Hippocampal formation (tissue), 2 donors: ENCODE measurements at regions not wholly inside any gene's neighbourhood (a gene's known extent, or its start where the extent isn't known, plus 50 kb on each side); places are given as distances from the start of the nearest gene placed in this dataset.
"Not testable (repeated sequence)": the region's sequence is repeated elsewhere in the genome, so short reads cannot be mapped to it uniquely, and the experiment has no call there.

Experiments used
- DNase-seq, 2 donors: peaks; one replicate each; lab custom pipeline; 2025; lab: John Stamatoyannopoulos, UW

- DNase-seq, result no peak
Measured at GRCh38 chr10:33101392-33101787, 143.4 kb upstream of the ITGB1 start.

DNA sequence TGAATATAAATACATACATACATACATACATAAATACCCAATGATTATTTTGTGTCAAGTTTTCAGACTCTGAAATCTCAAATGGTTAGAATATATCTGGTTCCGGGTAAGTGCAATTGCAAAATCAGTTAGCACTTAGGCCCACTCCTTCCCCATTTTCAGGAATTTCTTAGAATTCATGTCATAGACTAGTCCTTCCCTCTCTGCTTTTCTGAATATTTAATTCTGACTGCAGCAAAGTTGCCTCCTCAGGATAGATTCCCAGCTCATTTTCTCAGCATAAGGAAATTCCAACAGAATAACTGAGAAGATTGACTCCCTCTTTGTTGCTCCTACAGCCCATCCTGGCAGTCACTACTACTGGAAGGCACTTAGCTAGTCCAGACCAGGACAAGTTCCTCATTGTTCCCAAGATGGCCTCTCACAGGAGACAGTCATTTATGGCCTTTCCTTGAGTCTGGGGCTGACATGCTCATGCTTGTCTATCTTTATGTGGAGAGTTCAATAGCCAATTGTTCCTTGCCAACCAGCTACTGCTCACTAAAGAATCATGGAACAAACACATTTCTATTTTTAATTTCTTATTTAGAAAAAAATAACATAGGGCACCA is 142.9 kb upstream of the ITGB1 start:
- no peak for DNase-seq

DNA sequence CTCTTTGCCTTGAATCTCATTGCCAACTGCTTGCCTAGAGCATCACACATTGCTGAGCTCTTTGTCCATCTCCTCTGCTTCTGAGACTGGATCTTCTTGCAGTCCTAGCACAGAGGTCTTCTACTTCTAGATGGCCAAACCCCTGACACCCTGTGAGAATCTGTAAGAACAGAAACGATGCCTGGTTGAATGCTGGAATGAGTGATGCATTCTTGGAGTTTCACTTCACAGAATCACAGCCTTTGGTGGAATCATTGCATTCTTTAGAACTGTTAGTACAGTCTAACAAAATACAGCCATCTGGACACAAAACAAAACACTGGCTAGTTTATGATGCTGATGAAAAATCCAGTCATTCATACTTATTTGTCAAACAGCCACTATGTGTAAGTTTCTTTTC is 141.7 kb upstream of the ITGB1 start:
- DNase-seq, result no peak

- no peak for DNase-seq
Measured at GRCh38 chr10:33098951-33099663, 141.1 kb upstream of the ITGB1 start.

DNA sequence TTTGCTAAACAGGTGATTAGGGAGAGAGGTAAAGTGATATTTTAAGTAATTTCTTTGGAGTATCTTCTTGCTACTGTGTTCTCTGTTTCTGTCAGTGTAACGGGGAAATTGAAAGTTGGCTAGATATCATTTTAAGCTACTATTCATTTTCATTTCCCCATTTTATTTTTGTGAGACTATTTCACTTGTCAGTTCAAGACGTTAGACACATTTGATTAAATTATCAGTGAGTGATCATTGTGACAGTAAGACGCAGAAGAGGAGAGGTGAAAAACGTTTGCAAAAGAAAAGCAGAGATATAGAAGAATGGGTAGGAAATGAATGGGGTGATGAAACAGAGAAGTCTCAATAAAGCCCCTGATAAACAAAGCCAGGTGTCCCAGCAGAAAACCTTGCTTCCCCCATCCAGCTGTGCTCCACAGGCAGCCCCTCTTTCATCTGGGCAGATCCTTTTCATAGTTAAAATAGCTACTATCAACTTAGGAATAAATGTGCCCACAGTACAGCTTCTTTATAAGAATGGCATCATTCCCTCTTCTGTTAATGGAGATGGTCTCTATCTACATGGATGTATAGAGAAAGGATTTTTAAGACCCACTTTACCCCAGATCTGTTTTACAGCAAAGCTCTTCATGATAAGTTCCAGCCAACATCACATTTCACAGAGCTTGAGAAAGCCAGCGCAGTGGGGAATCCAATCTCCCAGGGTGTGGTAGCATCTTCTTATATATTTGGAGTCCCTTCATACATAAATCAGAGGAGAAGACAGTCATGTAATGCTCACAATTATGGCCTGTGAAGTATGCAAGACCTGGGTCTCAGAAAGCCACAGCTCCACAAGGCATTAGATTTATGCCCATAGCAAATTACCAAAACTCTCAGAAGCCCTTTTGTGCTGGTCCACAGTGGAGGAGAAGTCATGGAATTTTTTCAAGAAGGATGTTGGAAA is 138.1 kb upstream of the ITGB1 start:
- DNase-seq, result no peak

- DNase-seq, result no peak
Measured at GRCh38 chr10:33094263-33095051, 136.4 kb upstream of the ITGB1 start.

GRCh38 chr10:33093362-33093761 is 135.3 kb upstream of the ITGB1 start:
- DNase-seq, result no peak

- no peak for DNase-seq
Measured at GRCh38 chr10:33092596-33092995, 134.6 kb upstream of the ITGB1 start.

DNA sequence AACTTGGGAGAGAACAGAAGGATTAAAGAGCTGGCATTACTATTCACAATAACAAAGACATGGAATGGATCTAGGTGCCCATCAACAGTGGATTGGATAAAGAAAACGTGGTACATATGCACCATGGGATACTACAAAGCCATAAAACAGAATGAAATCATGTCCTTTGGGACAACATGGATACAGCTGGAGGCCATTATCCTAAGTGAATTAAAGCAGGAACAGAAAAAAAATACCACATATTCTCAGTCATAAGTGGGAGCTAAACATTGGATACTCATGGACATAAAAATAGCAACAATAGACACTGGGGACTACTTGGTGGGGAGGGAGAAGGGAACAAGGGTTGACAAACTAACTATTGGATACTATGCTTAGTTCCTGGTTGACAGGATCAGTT is 133.2 kb upstream of the ITGB1 start:
- no peak for DNase-seq

GRCh38 chr10:33088990-33089389 is 131.0 kb upstream of the ITGB1 start:
- DNase-seq, result no peak

- no peak for DNase-seq
Measured at GRCh38 chr10:33087922-33088321, 129.9 kb upstream of the ITGB1 start.

DNA sequence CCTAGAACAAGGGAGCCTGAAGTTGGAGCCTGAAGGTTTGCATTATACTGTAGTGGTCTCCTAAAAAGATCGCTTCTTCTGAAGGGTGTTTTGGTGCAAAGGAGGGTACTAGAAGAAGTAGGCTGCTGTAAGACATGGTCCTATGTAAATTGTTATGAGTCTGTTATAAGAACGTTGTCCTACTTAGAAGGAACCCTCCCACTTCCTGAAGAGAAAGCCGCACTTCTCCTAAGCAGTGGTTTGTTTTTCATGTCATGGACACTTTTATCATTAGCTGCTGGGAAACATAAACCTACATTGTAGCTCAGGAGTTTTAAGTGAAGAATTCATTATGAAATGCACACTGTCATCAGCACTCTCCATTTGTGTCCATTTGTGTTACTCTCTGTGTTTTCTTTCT is 129.1 kb upstream of the ITGB1 start:
- DNase-seq, result no peak

GRCh38 chr10:33086100-33086499 is 128.1 kb upstream of the ITGB1 start:
- DNase-seq, result no peak

- DNase-seq, result no peak
Measured at GRCh38 chr10:33085313-33085833, 127.3 kb upstream of the ITGB1 start.

GRCh38 chr10:33084453-33084852 is 126.4 kb upstream of the ITGB1 start:
- DNase-seq, result no peak

DNA sequence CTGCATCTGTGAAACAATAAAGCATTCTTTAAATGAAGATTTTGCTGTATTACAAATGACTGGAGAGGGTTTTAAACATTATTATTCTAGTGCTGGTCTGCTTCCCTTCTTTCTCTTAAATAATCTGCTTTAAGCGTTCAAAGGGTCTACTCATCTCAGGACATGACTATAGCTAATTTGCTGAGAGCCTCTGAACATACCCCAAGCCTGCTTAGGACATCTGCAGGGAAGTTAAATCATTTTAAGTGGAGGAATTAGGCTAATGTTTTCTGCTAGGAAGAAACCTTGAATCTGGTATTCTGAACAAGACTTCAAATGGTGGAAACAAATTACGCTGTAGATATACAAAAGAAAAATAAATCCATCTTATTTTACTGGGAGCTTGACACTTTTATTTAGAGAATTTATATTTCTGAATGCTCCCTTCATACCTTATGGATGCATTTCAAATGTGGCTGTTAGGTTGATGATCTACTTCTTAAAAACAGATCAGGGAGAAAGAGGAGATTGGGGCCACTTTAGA is 124.4 kb upstream of the ITGB1 start:
- DNase-seq, result no peak

- DNase-seq, result not testable (repeated sequence)
Measured at GRCh38 chr10:33080467-33080866, 122.4 kb upstream of the ITGB1 start.

DNA sequence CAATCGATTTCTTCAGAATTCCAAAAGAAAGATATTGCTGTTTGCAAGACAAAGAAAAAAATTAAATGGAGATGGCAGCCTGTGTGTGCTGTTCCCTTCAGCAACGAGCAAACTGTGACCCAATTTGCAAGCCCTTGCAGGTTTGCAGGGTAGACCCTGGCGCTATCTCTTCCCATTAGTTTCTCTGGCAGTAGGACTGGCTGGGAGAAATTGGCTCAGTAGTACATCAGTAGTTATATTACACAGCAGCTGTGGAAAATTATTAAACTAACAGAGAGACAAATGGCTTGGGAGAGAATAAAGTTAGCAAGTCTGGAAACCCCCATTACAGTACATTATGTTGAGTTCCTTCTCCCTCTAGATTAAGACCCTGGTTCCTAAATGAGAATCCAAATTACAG is 116.4 kb upstream of the ITGB1 start:
- DNase-seq, result no peak

DNA sequence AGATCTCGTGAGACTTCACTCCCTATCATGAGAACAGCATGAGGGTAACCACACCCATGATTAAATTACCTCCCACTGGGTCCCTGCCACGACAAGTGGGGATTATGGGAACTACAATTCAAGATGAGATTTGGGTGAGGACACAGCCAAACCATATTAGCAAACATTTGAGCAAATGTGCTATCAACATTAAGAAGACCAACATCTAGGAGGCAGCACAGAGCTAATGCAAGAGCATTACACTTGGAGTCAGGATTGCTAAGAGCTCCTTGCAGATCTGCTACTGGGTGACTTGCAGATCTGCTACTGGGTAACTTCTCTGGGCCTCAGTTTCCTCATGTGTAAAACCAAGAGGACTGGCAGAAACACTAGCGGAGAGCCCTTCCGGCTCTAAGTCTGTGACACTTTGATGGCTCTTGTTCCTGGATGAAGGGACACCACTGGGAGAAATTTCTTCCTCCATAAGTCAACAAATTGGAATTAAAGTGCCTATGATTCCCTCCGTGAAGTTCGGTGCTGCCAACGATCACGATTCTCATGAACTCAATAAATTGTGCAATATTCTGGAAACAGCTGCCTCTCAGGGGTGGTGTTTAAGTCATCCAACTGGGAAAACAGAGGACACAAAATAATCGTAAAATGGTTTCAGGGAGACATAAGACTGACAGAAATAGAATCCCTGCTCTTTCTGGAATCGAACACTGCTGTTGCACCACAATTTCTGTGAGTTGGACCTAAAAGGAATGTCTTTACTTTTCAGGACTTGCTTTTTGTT is 115.8 kb upstream of the ITGB1 start:
- no peak for DNase-seq

DNA sequence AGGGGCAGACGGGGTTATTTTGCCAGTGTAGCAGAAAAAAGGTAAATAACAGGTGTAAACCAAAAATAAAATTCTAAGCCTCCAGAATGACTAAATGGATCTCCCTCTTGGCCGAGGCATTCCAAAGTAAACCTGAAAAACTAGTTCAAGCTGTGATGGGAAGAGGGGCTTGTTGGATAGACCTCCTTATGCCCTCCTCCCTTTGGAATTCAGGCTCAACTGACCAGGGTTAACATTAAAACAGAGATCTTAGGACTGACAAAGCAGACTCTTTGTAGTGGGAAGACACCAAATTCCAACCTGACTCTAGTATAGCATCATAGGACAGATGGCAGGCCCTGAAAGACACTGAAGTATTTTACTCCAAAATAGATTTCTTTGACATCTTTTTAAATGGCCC is 113.8 kb upstream of the ITGB1 start:
- no peak for DNase-seq

- DNase-seq, result no peak
Measured at GRCh38 chr10:33070101-33070500, 112.1 kb upstream of the ITGB1 start.
